ENCODE measurements at regions not wholly inside any gene's neighbourhood (a gene's known extent, or its start where the extent isn't known, plus 50 kb on each side); places are given as distances from the start of the nearest gene placed in this dataset.
"Not testable (repeated sequence)": the region's sequence is repeated elsewhere in the genome, so short reads cannot be mapped to it uniquely, and the experiment has no call there.

DNA sequence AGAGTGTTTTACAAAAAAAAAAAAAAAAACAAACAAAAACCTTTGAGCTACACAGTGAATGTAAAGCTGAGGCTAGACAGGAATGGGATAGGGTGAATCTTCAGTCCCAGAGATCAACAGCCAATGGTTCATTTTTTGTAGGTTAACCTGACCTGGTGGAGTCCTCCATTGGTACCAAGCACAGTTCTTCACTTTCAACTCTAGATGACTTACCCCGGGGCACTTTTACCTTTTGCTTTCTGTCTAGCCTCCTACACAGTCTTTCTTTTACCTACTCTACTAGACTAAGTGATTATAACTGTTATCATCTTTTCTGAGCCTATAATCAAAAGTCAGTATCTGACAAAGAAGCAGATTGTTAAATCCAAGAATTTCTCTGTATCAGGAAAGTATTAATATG lies 50.9 kb downstream of the ANXA2R start:
- DNase-seq = no peak

DNA sequence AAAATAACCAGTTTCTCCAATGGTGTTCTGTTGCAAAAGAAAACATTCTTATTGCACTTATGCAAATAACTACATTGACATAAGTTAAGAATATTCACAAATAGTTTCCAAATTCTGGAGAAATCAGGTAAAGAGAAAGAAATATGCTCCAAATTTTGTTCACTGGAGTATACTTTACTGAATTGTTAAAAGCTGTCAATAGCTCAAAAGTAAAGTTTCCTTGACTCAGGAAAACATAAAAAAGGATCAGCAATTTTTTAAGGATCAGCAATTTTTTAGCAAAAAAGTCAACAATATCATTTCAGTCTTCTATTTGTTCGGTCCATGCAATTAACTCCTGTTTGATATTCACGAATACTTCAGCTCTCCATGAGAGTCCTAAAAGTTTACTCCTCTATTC lies 51.6 kb downstream of the ANXA2R start:
- no peak for DNase-seq

DNA sequence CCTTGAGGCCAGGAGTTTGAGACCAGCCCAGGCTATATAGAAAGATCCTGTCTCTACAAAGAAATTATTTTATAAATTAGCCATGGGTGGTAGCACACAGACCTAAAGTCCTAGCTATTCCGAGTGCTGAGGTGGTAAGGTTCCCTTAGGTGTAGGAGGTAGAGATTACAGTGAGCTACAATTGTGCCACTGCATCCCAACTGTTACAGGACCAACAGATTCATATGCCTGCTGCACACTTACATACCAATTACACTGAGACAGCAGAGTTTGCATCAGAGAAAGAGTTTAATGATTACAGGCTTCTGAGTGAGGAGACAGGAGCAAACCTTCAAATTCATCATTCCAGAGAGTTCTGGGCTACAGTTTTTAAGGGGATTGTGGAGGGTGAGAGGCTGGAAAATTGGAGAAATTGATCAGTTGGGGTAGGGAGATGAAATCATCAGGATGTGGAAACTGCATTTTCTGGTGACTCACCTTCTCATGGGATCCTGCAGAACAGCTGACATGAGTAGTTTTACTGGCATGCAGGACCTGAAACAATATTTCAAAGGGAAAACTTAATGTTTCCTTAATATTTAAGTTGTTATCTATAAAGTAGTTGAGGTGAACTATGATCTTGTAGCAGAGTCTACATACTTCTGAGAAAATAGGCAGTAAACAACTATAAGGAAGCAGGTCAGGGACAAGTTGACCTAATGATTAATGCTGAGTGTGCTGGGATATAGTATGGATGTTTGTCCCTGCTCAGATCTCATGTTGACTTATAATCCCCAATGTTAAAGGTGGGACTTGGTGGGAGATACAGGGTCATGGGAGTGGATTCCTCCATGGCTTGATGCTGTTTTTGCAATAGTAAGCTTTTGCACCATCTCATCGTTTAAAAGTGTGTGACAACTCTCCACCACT lies 54.7 kb downstream of the ANXA2R start:
- DNase-seq = no peak

DNA sequence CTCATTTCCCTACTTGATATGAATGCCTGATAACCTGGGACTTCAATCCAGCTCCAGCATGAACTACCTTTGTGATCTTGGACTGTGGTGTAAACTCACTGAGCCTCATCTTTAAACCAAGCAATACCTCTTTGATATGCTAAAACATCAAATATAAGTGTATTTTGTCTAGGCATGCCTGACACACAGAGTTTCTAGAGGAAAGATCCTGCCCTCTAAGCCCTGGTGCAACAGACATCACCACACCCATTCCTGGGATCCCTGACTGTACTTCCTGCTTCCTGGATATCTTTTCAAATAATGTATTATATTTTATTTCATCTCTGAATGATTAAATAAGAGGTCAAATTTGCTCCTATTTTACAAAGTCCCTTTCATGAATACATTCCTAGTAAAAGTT lies 55.8 kb downstream of the ANXA2R start:
- no peak for DNase-seq

DNA sequence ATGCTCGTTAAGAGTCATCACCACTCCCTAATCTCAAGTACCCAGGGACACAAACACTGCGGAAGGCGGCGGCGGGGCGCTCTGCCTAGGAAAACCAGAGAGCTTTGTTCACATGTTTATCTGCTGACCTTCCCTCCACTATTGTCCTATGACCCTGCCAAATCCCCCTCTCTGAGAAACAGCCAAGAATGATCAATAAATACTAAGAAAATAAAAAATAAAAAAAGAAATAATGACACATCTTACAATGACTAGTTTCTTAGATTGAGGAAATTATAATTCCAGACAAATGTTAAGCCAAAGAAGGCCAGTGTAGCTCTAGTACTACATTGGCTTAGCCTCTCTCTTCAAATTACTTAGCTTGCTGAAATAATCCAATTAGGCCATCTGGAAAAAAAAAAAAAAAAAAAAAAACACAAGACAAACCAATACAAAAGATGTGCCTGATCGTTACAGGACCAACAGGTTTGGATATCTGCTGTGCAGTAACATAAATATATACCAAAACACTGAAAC lies 58.0 kb downstream of the ANXA2R start:
- DNase-seq = no peak

DNA sequence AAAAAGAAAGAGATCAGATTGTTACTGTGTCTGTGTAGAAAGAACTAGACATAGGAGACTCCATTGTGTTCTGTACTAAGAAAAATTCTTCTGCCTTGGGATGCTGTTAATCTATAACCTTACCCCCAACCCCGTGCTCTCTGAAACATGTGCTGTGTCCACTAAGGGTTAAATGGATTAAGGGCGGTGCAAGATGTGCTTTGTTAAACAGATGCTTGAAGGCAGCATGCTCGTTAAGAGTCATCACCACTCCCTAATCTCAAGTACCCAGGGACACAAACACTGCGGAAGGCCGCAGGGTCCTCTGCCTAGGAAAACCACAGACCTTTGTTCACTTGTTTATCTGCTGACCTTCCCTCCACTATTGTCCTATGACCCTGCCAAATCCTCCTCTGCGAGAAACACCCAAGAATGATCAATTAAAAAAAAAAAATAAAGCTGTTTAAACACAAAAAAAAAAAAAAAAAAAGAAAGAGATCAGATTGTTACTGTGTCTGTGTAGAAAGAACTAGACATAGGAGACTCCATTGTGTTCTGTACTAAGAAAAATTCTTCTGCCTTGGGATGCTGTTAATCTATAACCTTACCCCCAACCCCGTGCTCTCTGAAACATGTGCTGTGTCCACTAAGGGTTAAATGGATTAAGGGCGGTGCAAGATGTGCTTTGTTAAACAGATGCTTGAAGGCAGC lies 58.6 kb downstream of the ANXA2R start:
- not testable (repeated sequence) for DNase-seq

DNA sequence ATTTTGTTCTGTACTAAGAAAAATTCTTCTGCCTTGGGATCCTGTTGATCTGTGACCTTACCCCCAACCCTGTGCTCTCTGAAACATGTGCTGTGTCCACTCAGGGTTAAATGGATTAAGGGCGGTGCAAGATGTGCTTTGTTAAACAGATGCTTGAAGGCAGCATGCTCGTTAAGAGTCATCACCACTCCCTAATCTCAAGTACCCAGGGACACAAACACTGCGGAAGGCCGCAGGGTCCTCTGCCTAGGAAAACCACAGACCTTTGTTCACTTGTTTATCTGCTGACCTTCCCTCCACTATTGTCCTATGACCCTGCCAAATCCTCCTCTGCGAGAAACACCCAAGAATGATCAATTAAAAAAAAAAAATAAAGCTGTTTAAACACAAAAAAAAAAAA lies 59.1 kb downstream of the ANXA2R start:
- not testable (repeated sequence) for DNase-seq

DNA sequence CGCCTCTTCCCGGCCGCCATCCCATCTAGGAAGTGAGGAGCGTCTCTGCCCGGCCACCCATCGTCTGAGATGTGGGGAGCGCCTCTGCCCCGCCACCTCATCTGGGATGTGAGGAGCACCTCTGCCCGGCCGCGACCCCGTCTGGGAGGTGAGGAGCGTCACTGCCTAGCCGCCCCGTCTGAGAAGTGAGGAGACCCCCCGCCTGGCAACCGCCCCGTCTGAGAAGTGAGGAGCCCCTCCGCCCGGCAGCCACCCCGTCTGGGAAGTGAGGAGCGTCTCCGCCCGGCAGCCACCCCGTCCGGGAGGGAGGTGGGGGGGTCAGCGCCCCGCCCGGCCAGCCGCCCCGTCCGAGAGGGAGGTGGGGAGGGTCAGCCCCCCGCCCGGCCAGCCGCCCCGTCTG lies 59.7 kb downstream of the ANXA2R start:
- DNase-seq = not testable (repeated sequence)

DNA sequence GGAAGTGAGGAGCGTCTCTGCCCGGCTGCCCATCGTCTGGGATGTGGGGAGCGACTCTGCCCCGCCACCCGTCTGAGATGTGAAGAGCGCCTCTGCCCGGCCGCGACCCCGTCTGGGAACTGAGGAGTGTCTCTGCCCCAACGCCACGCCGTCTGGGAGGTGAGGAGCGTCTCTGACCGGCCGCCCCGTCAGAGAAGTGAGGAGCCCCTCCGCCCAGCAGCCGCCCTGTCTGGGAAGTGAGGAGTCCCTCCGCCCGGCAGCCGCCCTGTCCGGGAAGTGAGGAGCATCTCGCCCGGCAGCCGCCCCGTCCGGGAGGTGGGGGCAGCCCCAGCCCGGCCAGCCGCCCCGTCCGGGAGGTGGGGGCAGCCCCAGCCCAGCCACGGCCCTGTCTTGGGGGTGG lies 60.9 kb downstream of the ANXA2R start:
- DNase-seq = not testable (repeated sequence)

DNA sequence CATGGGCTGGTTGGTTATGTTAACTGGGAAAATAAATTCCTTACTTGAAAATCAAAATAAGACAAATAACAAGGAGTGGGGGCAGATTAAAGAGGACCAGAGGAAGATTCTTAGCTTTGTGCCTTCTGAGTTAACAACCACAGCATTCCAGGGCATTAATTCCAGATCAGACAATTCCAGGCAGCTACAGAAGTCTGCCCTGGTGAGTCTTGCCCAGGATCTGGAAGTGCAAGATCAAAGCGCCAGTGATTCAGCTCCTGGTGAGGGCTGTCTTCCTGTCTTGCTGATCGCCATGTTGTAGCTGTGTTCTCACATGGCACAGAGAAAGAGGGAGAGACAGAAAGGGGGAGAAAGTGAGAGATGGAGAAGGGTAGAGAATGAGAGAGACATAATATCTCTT lies 65.6 kb downstream of the ANXA2R start:
- no peak for DNase-seq

DNA sequence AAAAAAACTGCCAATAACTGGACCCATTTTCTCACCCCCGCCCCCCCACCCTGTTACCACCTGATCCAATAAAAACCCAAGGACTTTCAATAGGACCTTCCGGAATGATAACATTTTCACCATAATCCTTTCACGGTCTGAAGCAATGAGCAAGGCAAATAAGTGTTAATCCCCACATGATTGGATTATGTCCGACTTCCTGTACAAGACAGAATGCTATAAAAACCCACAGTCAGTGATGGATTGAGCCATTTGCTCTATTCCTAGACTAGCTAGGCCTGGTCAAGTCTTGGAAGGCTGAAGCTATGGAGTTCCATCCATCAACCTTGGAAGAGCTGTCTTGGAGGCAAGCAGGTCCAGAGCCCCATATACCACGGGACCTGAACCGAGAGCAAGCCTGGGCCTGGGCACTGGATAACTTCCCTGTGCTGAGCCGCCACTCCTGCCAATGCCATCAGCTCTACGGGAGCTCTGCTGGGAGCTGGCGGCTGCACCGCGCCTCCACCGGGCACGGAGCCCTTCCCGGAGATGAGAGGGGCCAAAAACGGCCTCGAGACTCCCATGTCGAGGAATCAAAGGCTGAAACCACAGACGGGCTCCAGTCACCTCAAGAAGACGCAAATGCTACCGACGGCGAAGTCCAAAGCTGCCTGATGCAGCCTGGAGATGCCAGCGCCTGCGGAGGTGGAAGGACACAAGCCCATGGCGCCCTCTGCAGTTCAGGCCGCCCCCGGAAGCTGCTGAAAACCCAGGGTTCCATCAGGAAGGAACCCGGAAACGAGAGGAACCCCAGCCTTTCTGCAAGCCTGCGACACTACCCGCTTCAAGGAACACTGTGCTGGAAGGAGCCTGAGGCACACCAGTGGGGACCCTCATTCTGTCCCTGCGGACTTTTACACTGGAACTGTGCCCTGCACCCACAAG lies 69.2 kb downstream of the ANXA2R start:
- DNase-seq = no peak

DNA sequence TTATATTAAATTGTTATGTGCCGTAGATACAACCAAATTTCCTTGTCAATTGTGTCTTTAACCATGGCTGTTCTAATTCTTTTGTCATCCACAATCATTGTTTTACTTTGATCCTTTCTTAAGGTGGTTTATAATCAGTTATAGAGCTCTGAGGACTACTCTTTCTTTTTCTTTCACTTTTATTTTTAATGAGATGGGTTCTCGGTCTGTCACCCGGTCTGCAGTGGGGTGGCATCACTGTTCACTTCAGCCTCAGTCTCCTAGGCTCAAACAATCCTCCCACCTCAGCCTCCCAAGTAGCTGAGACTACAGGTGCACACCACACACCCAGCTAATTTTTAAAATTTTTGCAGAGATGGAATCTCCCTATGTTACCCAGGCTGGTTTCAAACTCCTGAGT lies 74.2 kb downstream of the ANXA2R start:
- no peak for DNase-seq

DNA sequence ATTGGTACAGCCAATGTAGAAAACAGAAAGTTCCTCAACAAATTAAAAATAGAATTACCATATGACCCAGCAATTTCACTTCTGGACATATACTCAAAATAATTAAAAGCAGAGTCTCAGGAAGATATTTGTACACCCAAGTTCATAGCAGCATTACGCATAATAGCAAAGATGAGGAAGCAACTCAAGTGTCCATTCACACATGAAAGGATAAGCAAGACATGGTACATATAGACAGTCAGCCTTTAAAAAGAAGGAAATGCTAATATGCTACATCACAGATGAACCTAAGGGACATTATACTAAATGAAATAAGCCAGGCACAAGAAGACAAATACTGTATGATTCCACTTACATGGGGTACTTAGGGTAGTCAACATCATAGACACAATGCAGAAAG lies 76.7 kb downstream of the ANXA2R start:
- DNase-seq = no peak

DNA sequence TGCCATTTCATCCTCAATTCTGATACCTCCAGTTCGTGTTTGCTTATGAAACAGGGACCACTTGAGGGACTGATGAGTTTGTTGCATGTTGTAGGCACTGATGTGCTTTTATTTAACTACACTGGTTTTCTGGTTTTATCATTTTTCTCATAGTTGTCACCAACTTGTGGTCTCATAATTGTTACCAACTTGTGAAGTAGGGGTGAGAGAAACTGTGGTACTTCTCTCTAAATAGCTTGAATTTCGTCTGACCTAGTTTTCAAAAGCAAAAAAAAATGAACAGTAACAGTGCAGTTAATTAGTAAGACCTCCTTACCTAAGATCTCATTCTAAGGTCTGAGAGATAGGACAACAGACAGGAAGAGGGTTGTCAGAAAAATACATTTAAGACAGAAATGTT lies 78.0 kb downstream of the ANXA2R start:
- no peak for DNase-seq

DNA sequence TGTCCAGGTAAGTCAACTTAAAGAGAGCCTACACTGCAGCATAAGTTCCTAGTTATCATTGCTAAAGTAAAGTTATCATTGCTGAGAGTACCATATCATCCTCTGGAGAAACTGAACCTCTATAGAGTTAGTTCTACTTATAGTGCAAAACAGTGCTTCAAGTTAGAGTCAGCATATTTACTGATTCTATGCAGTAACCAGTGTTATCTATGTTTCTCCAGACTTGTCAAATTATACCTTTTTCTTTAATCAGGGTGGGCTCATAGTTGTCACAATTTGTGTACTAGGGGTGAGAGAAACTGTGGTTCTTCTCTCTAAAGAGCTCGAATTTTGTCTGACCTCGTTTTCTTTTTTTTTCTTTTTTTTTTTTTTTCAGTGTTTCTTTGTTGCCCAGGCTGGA lies 79.6 kb downstream of the ANXA2R start:
- DNase-seq = no peak

DNA sequence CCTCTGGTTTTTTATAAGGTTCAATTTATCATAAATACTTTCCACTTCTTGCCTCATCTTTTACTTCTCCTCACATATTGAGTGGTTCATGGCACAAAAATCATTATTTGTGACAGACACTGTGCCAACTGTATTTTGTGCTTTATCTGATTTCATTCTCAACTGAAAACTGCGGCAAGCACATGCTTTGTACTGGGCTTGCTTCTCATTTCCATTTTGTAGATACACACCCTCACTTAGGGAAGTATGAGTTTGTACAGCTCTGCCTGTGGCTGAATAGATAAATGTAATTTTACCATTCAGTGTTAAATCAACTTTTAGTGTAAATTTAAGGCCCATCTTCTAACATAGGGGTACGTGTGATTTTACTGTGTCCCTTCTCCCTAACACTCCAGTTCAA lies 83.6 kb downstream of the ANXA2R start:
- DNase-seq = no peak

DNA sequence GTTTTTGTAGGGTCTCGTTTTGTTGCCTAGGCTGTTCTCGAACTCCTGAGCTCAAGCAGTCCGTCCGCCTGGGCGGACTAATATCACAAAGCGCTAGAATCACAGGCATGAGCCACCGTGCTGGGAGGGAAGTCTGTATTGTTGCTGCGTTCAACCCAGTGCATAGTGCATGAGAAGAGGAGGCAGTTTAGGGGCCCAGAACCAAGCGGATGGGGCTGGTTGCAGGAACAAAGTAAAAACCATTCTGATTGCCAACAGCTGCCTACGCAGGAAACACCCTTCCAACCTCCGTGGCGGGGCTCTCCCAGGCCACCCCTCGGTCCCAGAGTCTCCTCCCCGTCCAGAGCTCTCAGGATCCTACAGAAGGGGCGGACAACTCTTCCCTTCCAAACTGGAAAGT lies 87.1 kb downstream of the ANXA2R start:
- no peak for DNase-seq

DNA sequence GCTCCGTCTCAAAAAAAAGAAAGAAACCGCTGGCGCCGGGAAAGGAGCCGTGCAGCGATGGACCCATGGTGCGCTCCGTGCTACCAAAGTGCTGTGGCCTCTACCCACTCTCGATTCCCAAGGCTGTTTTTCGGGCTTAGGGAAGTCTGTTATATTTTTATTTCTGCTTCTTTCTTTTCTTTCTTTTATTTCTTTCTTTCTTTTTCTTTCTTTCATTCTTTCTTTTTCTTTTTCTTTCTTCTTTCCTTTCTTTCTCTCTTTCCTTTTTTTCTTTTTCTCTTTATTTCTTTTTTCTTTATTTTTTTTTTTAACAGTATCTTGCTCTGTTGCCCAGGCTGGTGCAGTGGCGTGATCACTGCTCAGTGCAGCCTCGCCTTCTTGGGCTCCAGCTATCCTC lies 87.5 kb downstream of the ANXA2R start:
- DNase-seq = no peak

DNA sequence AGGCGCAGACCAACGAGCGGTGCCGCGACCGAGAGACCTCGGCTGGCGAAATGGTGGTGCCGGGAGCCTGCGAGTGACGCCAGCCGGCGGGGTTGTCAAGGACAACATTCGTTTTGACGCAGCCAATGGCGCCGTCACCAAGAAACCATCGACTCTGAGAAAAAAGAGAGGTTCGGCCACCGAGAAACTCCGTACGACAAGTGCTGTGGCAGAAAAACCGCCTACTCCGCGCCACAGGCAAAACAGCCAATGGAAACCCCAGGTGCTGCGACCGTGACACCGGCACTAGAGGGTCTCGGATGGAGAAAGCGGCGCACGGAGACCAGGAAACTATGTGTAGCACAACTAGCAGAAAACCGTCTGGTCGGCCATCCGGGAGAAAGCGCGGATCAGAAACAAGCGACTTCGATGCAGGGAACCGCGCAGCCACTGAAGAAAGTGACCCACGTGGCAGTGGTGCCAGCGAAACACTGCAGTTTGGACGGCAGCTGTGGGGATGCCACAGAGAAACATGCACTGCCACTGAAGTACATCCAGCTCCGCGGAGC lies 88.8 kb downstream of the ANXA2R start:
- DNase-seq = peak; percentile 87

DNA sequence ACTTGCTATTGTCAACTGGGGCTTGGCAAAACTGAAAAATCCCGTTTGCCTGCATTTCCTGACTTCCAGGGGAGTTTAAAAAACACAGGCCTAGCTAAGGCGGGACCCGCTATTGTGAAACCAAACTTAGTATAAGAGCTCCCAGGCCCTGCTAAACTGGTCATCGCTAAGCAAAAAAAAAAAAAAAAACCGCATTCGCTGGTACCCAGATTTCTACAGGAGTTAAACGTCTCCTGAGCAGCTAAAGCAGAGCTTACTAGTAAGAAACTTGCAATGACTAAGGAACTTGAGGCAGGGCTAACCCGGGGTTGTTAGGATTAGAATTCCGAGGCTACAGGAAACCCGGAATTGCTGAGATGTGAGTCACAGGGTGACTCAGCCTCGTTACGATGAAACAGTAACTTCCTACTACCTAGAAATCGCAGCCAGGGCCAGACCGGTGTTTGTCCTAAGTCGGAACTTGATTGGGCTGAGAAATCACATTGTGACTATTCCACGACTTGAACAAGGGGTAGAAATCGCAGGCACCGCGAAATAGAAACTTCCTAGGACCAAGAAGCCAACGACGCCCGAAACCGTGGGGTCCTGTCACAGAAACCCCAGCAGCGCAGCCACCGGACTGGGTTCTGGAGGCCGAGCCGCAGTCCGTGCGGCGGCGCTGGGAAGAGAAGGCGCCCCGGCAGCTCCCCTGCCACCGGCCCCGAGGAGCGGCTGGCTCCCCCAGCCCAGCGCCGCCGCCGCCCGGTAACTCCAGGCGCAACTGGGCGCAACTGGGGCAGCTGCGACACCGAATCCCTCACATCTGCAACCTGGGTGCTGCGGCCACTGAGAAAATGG lies 89.4 kb downstream of the ANXA2R start:
- peak; percentile 84 for DNase-seq

DNA sequence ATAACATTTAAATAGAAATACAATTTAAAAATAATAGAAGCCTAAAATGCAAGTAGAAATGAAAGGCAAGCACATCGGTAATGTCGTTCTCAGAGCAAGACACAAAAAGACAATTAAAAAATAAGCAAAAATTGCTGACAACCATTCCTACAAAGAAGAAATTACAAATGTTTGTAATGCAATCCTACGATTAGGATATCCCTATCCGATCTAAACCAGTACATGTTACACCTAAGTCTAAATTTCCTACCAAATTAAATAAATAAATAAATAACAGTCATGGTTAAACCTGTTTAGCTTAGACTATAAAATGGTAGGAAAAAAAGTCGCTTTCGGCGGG lies 90.0 kb downstream of the ANXA2R start:
- no peak for DNase-seq
